ENCODE measurements at regions not wholly inside any gene's neighbourhood (a gene's known extent, or its start where the extent isn't known, plus 50 kb on each side); places are given as distances from the start of the nearest gene placed in this dataset.

GRCh38 chr11:8332196-8332595 is 68.5 kb upstream of the LMO1 start:
- CTCF ChIA-PET, result no interaction called here
- Mint-ChIP-seq H3K9me3 (no peaks in the 10 kb centered on the region), H3K27ac (no peak overlapping the region), H3K4me1 (peaks cover 27% of the 10 kb centered on the region), H3K27me3 (peaks cover 8% of the 10 kb centered on the region), H3K4me3 (no peak overlapping the region), H3K36me3 (ENCODE audit: low read depth) (no peaks in the 10 kb centered on the region)
- ATAC-seq (ENCODE audit: low read depth) (peak; percentile 71), DNase-seq (no peak)
- no peak for TF ChIP-seq CTCF (IDR thresholded peaks at IDR 0.05)
- POLR2A ChIA-PET, result interaction anchor here (1.0 kb wide), 1 partner anchor 11 kb away, joined by 3 read pairs; no protein-coding TSS in a partner anchor
- intact Hi-C loops (cut with micrococcal nuclease), result no loop called here

- Mint-ChIP-seq H3K27ac (no peak overlapping the region), H3K9me3 (no peaks in the 10 kb centered on the region), H3K36me3 (ENCODE audit: low read depth) (no peaks in the 10 kb centered on the region), H3K27me3 (peaks cover 8% of the 10 kb centered on the region), H3K4me3 (no peak overlapping the region), H3K4me1 (peaks cover 27% of the 10 kb centered on the region)
- TF ChIP-seq CTCF (IDR thresholded peaks at IDR 0.05), result no peak
- intact Hi-C loops (cut with micrococcal nuclease), result no loop called here
- no peak for ATAC-seq (ENCODE audit: low read depth)
- no peak for DNase-seq
- ChIA-PET POLR2A (interaction anchor here (1.0 kb wide), 1 partner anchor 11 kb away, joined by 3 read pairs; no protein-coding TSS in a partner anchor), CTCF (interaction anchor here (0.7 kb wide), 1 partner anchor 235 kb away, joined by 3 read pairs; no protein-coding TSS in a partner anchor)
Measured at GRCh38 chr11:8331767-8332166, 68.1 kb upstream of the LMO1 start.

- intact Hi-C loops (cut with micrococcal nuclease), result no loop called here
- DNase-seq, result no peak
- POLR2A ChIA-PET, result no interaction called here
- Mint-ChIP-seq H3K4me1 (peaks cover 27% of the 10 kb centered on the region), H3K4me3 (no peak overlapping the region), H3K36me3 (ENCODE audit: low read depth) (no peaks in the 10 kb centered on the region), H3K27ac (no peak overlapping the region), H3K27me3 (peaks cover 8% of the 10 kb centered on the region), H3K9me3 (no peaks in the 10 kb centered on the region)
- ATAC-seq (ENCODE audit: low read depth), result no peak
- TF ChIP-seq CTCF (IDR thresholded peaks at IDR 0.05), result no peak
- CTCF ChIA-PET, result interaction anchor here (1.5 kb wide), 1 partner anchor 12 kb away, joined by 4 read pairs; no protein-coding TSS in a partner anchor
Measured at GRCh38 chr11:8330896-8331295, 67.2 kb upstream of the LMO1 start.

GRCh38 chr11:8330404-8330803 is 66.7 kb upstream of the LMO1 start:
- H3K27ac Mint-ChIP-seq, result no peak overlapping the region
- intact Hi-C loops (cut with micrococcal nuclease), result no loop called here
- H3K9me3 Mint-ChIP-seq, result no peaks in the 10 kb centered on the region
- peaks cover 27% of the 10 kb centered on the region for H3K4me1 Mint-ChIP-seq
- no peak for TF ChIP-seq CTCF (IDR thresholded peaks at IDR 0.05)
- DNase-seq (no peak), ATAC-seq (ENCODE audit: low read depth) (no peak)
- no peaks in the 10 kb centered on the region for H3K36me3 Mint-ChIP-seq (ENCODE audit: low read depth)
- POLR2A ChIA-PET, result no interaction called here
- CTCF ChIA-PET, result interaction anchor here (1.5 kb wide), 1 partner anchor 13 kb away, joined by 4 read pairs; no protein-coding TSS in a partner anchor
- H3K27me3 Mint-ChIP-seq, result peaks cover 8% of the 10 kb centered on the region
- H3K4me3 Mint-ChIP-seq, result no peak overlapping the region

GRCh38 chr11:8329847-8330361 is 66.2 kb upstream of the LMO1 start:
- Mint-ChIP-seq H3K27ac (no peak overlapping the region), H3K4me3 (no peak overlapping the region), H3K36me3 (ENCODE audit: low read depth) (no peaks in the 10 kb centered on the region), H3K27me3 (peaks cover 8% of the 10 kb centered on the region), H3K9me3 (no peaks in the 10 kb centered on the region), H3K4me1 (peaks cover 27% of the 10 kb centered on the region)
- DNase-seq (no peak), ATAC-seq (ENCODE audit: low read depth) (no peak)
- ChIA-PET POLR2A (no interaction called here), CTCF (interaction anchor here (1.2 to 1.5 kb wide), 2 partner anchors 13 to 237 kb away, joined by 4 read pairs; no protein-coding TSS in a partner anchor)
- no peak for TF ChIP-seq CTCF (IDR thresholded peaks at IDR 0.05)
- intact Hi-C loops (cut with micrococcal nuclease), result loop anchor here (2.0 to 5.0 kb wide), 2 partner anchors 237 to 632 kb away; partner anchors contain the start of gene TMEM9B
